NCI-H524 treated with DMSO at 0.1 percent for 48 hours (cell line): ENCODE measurements at regions not wholly inside any gene's neighbourhood (a gene's known extent, or its start where the extent isn't known, plus 50 kb on each side); places are given as distances from the start of the nearest gene placed in this dataset.

Experiments used
- DNase-seq: peaks from one replicate; lab custom pipeline; 2025; lab: John Stamatoyannopoulos, UW

- no peak for DNase-seq
Observed at GRCh38 chr22:47550524-47551430, 788.3 kb downstream of the TBC1D22A start.

GRCh38 chr22:47549741-47550340 lies 787.4 kb downstream of the TBC1D22A start:
- no peak for DNase-seq

GRCh38 chr22:47548953-47549740 lies 786.7 kb downstream of the TBC1D22A start:
- no peak for DNase-seq

GRCh38 chr22:47547881-47548650 lies 785.6 kb downstream of the TBC1D22A start:
- no peak for DNase-seq

GRCh38 chr22:47547239-47547661 lies 784.8 kb downstream of the TBC1D22A start:
- no peak for DNase-seq

- no peak for DNase-seq
Observed at GRCh38 chr22:47544696-47545095, 782.2 kb downstream of the TBC1D22A start.

- DNase-seq, result no peak
Observed at GRCh38 chr22:47543447-47543846, 781.0 kb downstream of the TBC1D22A start.

- DNase-seq, result no peak
Observed at GRCh38 chr22:47540011-47540410, 777.6 kb downstream of the TBC1D22A start.

- DNase-seq, result no peak
Observed at GRCh38 chr22:47539374-47539773, 776.9 kb downstream of the TBC1D22A start.

- DNase-seq, result no peak
Observed at GRCh38 chr22:47535681-47536080, 773.2 kb downstream of the TBC1D22A start.

- DNase-seq, result no peak
Observed at GRCh38 chr22:47534804-47535410, 772.5 kb downstream of the TBC1D22A start.

- no peak for DNase-seq
Observed at GRCh38 chr22:47533961-47534803, 771.7 kb downstream of the TBC1D22A start.

- DNase-seq, result no peak
Observed at GRCh38 chr22:47517062-47517461, 754.6 kb downstream of the TBC1D22A start.

GRCh38 chr22:47515384-47516125 lies 753.1 kb downstream of the TBC1D22A start:
- DNase-seq, result peak; percentile 47

- DNase-seq, result no peak
Observed at GRCh38 chr22:47512617-47513016, 750.2 kb downstream of the TBC1D22A start.

- DNase-seq, result no peak
Observed at GRCh38 chr22:47504962-47505361, 742.5 kb downstream of the TBC1D22A start.

- DNase-seq, result no peak
Observed at GRCh38 chr22:47498969-47499495, 736.6 kb downstream of the TBC1D22A start.

GRCh38 chr22:47497666-47498065 lies 735.2 kb downstream of the TBC1D22A start:
- no peak for DNase-seq

GRCh38 chr22:47495110-47495509 lies 732.7 kb downstream of the TBC1D22A start:
- no peak for DNase-seq
